Adrenal gland (tissue), 9 donors: ENCODE measurements at regions not wholly inside any gene's neighbourhood (a gene's known extent, or its start where the extent isn't known, plus 50 kb on each side); places are given as distances from the start of the nearest gene placed in this dataset.
"Not testable (repeated sequence)": the region's sequence is repeated elsewhere in the genome, so short reads cannot be mapped to it uniquely, and the experiment has no call there.

ENCODE experiments used
- DNase-seq, 7 donors: peaks; one replicate each; pipeline ENCODE4 v3.0.0-alpha.2; 2019 to 2020
- H3K27ac ChIP-seq, 5 donors: fragments of 200-600 bp; sonication (generic) in 4 of 5; 1 replicate in 3 of 5; 2 replicates in 2 of 5; pipeline versions ENCODE4 v1.5.1 to v1.8.0; 2016 to 2020; ENCODE audit warnings: mild to moderate bottlenecking in 1 of 5
- H3K27me3 ChIP-seq: fragments of 200-600 bp; 2 replicates; pipeline ENCODE4 v1.8.0; 2021
- H3K36me3 ChIP-seq, 2 donors: fragments of 200-600 bp; replicated peaks in 1 of 2; 1 replicate in 1 of 2; 2 replicates in 1 of 2; pipeline versions ENCODE4 v1.5.1 to v1.8.0; 2018 to 2022
- H3K4me1 ChIP-seq, 2 donors: fragments of 200-600 bp; replicated peaks in 1 of 2; 1 replicate in 1 of 2; 2 replicates in 1 of 2; pipeline versions ENCODE4 v1.5.1 to v1.8.0; 2018 to 2021
- H3K4me3 ChIP-seq, 4 donors: fragments of 200-600 bp; sonication (generic) in 3 of 4; one replicate each; pipeline ENCODE4 v1.5.1; 2016 to 2018
- H3K9me3 ChIP-seq, 3 donors: fragments of 200-600 bp; sonication (generic) in 1 of 3; replicated peaks in 1 of 3; 1 replicate in 2 of 3; 2 replicates in 1 of 3; pipeline versions ENCODE4 v1.5.1 to v1.8.0; 2016 to 2021
- POLR2A ChIP-seq, 2 donors: fragments of 450-650 bp; IDR thresholded peaks; one replicate each; pipeline ENCODE4 v1.6.1; 2017; ENCODE audit warnings: antibody characterized with exemption in 2 of 2, mild to moderate bottlenecking in 2 of 2, moderate library complexity in 1 of 2
- WGBS, 4 donors: extraction: QIAGEN DNeasy Blood & Tissue Kit in 2 of 4; methylation state at CpG; one replicate each; pipeline versions ENCODE4 v1.1.5 to v1.1.7; 2013 to 2017; 5-methylcytosine and 5-hydroxymethylcytosine counted together
- intact Hi-C, 2 donors: fragments of 100-400 bp; cut with DNase I; formaldehyde crosslinking; loops; one replicate each; pipeline versions ENCODE4 v1.14.1 to v1.15.0; 2022 to 2023
- TF ChIP-seq, protein P1 (sequence below), 6 experiments: fragments of 450-650 bp in 4 of 6; fragments of 200-600 bp in 2 of 6; sonication (generic) in 1 of 6; IDR thresholded peaks; 1 replicate in 5 of 6; 2 replicates in 1 of 6; pipeline versions ENCODE4 v1.5.1 to v1.8.0; 2016 to 2021; ENCODE audit warnings: antibody characterized with exemption in 6 of 6, mild to moderate bottlenecking in 2 of 6, moderate library complexity in 1 of 6
- donor health status: healthy with polysubstance abuse.
- donor health status: Bipolar disorder and iron deficiency.
- donor health status: DM: yes; HTN: yes; CAD: no.
- donor health status: DM: no; HTN: no; CAD: no.
- donor health status: DM: no; HTN: no; CAD: no.

DNA sequence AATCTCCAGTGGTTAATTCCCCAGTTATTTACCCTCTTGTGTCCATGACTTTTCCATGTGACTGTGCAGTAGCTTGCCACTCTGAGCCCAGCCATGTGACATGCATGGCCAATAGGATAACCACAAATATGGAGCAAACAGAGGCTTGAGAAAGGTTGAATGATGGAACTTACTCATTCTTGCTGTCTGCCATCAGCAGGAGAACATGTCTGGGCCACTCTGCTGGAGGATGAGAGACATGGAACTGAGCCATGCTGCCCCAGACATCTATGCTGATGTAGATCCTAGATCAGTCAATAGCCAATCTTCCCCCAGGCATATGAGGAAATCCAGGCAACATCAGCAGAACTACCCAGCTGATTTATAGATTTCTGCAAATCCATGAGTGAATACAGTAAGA lies 992.3 kb upstream of the FANCL start:
- no peak for DNase-seq
- Histone ChIP-seq H3K4me3 (no peak overlapping the region), H3K4me1 (no peaks in the 10 kb centered on the region), H3K36me3 (no peaks in the 10 kb centered on the region), H3K9me3 (no peaks in the 10 kb centered on the region), H3K27ac (no peak overlapping the region), H3K27me3 (no peaks in the 10 kb centered on the region)
- TF ChIP-seq POLR2A (IDR thresholded peaks at IDR 0.05), result no peak
- TF ChIP-seq, protein P1, sequence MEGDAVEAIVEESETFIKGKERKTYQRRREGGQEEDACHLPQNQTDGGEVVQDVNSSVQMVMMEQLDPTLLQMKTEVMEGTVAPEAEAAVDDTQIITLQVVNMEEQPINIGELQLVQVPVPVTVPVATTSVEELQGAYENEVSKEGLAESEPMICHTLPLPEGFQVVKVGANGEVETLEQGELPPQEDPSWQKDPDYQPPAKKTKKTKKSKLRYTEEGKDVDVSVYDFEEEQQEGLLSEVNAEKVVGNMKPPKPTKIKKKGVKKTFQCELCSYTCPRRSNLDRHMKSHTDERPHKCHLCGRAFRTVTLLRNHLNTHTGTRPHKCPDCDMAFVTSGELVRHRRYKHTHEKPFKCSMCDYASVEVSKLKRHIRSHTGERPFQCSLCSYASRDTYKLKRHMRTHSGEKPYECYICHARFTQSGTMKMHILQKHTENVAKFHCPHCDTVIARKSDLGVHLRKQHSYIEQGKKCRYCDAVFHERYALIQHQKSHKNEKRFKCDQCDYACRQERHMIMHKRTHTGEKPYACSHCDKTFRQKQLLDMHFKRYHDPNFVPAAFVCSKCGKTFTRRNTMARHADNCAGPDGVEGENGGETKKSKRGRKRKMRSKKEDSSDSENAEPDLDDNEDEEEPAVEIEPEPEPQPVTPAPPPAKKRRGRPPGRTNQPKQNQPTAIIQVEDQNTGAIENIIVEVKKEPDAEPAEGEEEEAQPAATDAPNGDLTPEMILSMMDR (IDR thresholded peaks at IDR 0.05), result no peak
- intact Hi-C loops, result no loop called here

DNA sequence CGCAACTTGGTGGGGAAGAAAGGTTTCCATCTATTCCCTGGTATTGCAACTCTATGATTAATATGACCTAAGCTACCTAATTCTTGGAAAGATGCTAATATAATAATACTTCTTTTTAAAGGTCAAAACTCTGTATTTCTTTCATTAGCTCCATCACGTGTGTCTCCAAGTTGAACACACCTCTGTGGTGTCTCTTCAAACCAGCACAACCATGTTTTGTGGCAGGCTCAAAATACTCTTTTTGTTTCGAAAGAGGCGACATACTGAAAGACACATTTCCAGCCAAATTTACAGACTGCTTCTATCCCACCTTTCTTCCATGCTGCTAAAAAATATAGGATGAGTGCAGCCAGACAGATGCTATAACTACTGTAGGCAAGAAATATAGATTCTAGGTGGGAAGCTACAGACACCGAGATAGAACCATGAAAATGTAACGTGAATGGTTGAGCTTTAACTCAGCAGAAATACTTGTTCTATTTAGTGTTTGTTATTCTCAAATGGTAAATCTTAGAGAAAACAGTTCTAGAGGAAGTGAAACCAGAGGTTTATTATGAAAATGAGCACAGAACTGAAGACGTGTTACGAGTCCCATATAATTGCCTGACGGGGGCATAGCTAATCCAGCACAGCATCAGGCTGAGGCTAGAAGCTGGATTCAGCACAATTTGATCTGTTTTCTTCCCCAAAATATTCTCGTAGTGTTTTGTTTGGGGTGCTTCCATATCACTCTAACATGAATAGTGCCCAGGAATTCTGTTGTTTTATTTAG lies 991.5 kb upstream of the FANCL start:
- Histone ChIP-seq H3K27ac (no peak overlapping the region), H3K4me3 (no peak overlapping the region), H3K27me3 (no peaks in the 10 kb centered on the region), H3K4me1 (no peaks in the 10 kb centered on the region), H3K36me3 (no peaks in the 10 kb centered on the region), H3K9me3 (no peaks in the 10 kb centered on the region)
- no peak for TF ChIP-seq POLR2A (IDR thresholded peaks at IDR 0.05)
- TF ChIP-seq, protein P1 (IDR thresholded peaks at IDR 0.05), result no peak
- intact Hi-C loops, result no loop called here
- 76 to 85% (median 80%) methylated on average over 10 of the region's 10 CpGs for WGBS, 4 donors
- no peak for DNase-seq

DNA sequence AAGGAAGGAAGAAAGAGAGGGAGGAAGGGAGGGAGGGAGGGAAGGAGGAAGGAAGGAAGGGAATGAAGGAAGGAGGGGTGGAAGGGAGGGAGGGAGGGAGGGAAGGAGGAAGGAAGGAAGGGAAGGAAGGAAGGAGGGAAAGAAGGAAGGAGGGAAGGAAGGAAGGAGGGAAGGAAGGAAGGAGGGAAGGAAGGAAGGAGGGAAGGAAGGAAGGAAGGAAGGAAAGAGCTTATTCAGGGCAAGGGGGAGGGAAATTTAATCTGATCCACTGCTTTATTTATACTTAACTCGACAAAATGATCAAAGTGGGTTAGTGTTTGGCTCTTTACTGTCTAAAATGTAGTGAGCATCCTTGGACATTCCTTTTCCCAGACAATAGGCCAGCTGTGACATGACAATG lies 985.2 kb upstream of the FANCL start:
- H3K27ac ChIP-seq, DNase-seq, H3K27me3 ChIP-seq, H3K9me3 ChIP-seq, intact Hi-C loops, H3K4me1 ChIP-seq, H3K4me3 ChIP-seq, H3K36me3 ChIP-seq: not testable (repeated sequence)
- 69 to 85% (median 78%) methylated on average over 1 of the region's 1 CpG for WGBS, 4 donors

DNA sequence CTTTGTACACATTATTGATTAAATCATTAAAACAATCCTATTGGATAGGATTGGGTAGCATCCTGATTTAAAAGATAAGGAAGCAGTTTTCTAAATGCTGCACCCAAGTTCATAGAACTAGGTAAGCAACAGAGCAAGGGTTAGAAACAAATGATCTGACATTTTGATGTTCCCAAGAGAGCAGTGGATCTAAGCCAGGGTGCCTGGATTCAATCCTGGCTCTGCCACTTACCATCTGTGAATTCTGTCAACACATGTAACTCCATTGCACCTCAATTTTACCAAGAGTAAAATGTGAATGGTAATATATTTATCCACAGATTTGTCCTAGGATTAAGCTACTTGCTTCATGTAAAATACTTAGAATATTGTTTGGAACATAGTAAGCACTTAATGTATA lies 982.6 kb upstream of the FANCL start:
- H3K9me3 ChIP-seq, result no peaks in the 10 kb centered on the region
- no peaks in the 10 kb centered on the region for H3K36me3 ChIP-seq
- H3K27me3 ChIP-seq, result no peaks in the 10 kb centered on the region
- no peak overlapping the region for H3K4me3 ChIP-seq
- TF ChIP-seq, protein P1 (IDR thresholded peaks at IDR 0.05), result no peak
- no peak for TF ChIP-seq POLR2A (IDR thresholded peaks at IDR 0.05)
- intact Hi-C loops, result no loop called here
- no peak for DNase-seq
- no peak overlapping the region for H3K27ac ChIP-seq
- no peaks in the 10 kb centered on the region for H3K4me1 ChIP-seq

DNA sequence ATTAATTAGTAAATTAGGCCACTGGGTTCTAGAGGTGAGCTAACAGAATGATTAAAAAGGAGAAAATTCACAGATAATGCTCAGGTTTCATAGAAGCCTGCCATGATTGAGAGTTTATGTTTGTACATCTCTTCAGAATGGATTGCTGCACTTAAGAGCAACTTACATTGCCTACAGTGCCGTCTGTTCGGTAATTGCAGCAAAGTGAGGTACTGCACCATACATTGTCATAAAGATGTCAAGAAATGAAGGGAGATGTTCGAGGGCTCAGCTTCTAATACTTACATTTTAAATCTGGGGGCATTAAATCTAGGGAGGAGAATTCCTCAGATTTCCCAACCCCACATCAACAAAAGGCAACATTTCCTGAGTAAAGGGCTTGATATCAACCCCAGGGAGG lies 976.2 kb upstream of the FANCL start:
- no peak for DNase-seq
- H3K27ac ChIP-seq, result no peak overlapping the region
- H3K4me1 ChIP-seq, result no peaks in the 10 kb centered on the region
- no peaks in the 10 kb centered on the region for H3K9me3 ChIP-seq
- 49 to 84% (median 54%) methylated on average over 3 of the region's 3 CpGs for WGBS, 4 donors
- no peaks in the 10 kb centered on the region for H3K36me3 ChIP-seq
- intact Hi-C loops, result no loop called here
- TF ChIP-seq, protein P1 (IDR thresholded peaks at IDR 0.05), result no peak
- TF ChIP-seq POLR2A (IDR thresholded peaks at IDR 0.05), result no peak
- no peak overlapping the region for H3K4me3 ChIP-seq
- H3K27me3 ChIP-seq, result no peaks in the 10 kb centered on the region
